Loucy (cell line): ENCODE measurements at regions not wholly inside any gene's neighbourhood (a gene's known extent, or its start where the extent isn't known, plus 50 kb on each side); places are given as distances from the start of the nearest gene placed in this dataset.

Experiments
- H2AFZ ChIP-seq: fragments of 200-600 bp; sonication (generic); 2 replicates; pipeline ENCODE4 v1.6.0; 2016; ENCODE audit warnings: antibody characterized with exemption, mild to moderate bottlenecking, low read length, moderate library complexity
- H3F3A ChIP-seq: fragments of 200-600 bp; 2 replicates; pipeline ENCODE4 v1.6.0; 2016; ENCODE audit warnings: antibody characterized with exemption, low read depth, mild to moderate bottlenecking
- H3K27me3 ChIP-seq: fragments of 200-600 bp; sonication (generic); 2 replicates; pipeline ENCODE4 v1.6.1; 2014; ENCODE audit warnings: low read length, mild to moderate bottlenecking; ENCODE audit not compliant: insufficient read depth, poor library complexity, severe bottlenecking
- H3K36me3 ChIP-seq: fragments of 200-600 bp; sonication (generic); 2 replicates; pipeline ENCODE4 v1.6.1; 2016; ENCODE audit warnings: low read length; ENCODE audit not compliant: insufficient read depth
- H3K4me1 ChIP-seq: fragments of 200-600 bp; sonication (generic); 2 replicates; pipeline ENCODE4 v1.5.1; 2014; ENCODE audit warnings: low read length, mild to moderate bottlenecking; ENCODE audit not compliant: insufficient read depth, poor library complexity, severe bottlenecking
- H3K4me2 ChIP-seq: fragments of 200-600 bp; sonication (generic); 2 replicates; pipeline ENCODE4 v1.6.0; 2014; ENCODE audit warnings: antibody characterized with exemption, low read length, low read depth, mild to moderate bottlenecking; ENCODE audit not compliant: poor library complexity, severe bottlenecking
- H3K4me3 ChIP-seq: fragments of 200-600 bp; sonication (generic); 2 replicates; pipeline ENCODE4 v1.5.1; 2014; ENCODE audit warnings: low read length, mild to moderate bottlenecking, mixed read lengths; ENCODE audit not compliant: poor library complexity, severe bottlenecking
- H3K79me2 ChIP-seq: fragments of 200-600 bp; sonication (generic); 2 replicates; pipeline ENCODE4 v1.6.1; 2014; ENCODE audit warnings: low read length; ENCODE audit not compliant: insufficient read depth
- H3K9ac ChIP-seq: fragments of 200-600 bp; sonication (generic); 2 replicates; pipeline ENCODE4 v1.6.0; 2014; ENCODE audit warnings: mild to moderate bottlenecking, low read depth, low read length, moderate library complexity; ENCODE audit not compliant: poor library complexity, severe bottlenecking
- H3K9me2 ChIP-seq: fragments of 200-600 bp; sonication (generic); replicated peaks from 2 replicates; pipeline ENCODE4 v1.6.1; 2016; ENCODE audit warnings: low read depth, low read length, mixed read lengths
- H3K9me3 ChIP-seq: fragments of 200-600 bp; sonication (generic); 2 replicates; pipeline ENCODE4 v1.6.1; 2014; ENCODE audit warnings: mild to moderate bottlenecking, antibody characterized with exemption, low read length, low read depth; ENCODE audit not compliant: insufficient read depth
- H4K20me1 ChIP-seq: fragments of 200-600 bp; sonication (generic); 2 replicates; pipeline ENCODE4 v1.6.0; 2014; ENCODE audit warnings: antibody characterized with exemption, low read length, mild to moderate bottlenecking; ENCODE audit not compliant: insufficient read depth, poor library complexity, severe bottlenecking
- EZH2phosphoT487 ChIP-seq: fragments of 200-600 bp; IDR thresholded peaks from 2 replicates; pipeline ENCODE4 v1.6.1; 2018; ENCODE audit warnings: antibody characterized with exemption, mild to moderate bottlenecking, moderate library complexity, borderline replicate concordance
- TF ChIP-seq, protein P1 (sequence below): fragments of 200-600 bp; sonication (generic); conservative IDR thresholded peaks from 2 replicates; pipeline ENCODE4 v1.5.1; 2014; ENCODE audit warnings: mild to moderate bottlenecking, antibody characterized with exemption, low read length

DNA sequence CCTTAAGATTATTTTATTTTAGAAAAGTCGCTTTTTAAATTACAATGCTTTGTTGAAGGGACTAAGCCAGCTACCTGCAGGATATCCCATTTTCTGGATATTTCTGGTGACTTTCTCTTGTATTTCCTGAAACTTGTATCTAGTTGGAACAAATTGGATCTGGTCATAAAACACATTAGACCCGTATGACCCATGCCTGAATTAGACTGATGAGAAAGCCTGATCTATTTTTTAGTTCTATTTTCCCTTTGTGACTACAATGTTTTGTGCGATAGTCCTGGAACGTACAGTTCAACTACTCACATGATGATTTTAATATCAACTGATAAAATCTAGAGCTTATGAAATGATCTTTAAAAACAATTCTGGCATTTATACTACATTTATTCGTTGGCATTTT, 151.8 kb downstream of the RHOU start:
- Histone ChIP-seq H2AFZ (no peak overlapping the region), H3K9me2 (no peaks in the 10 kb centered on the region), H3K9me3 (0 out of 2 replicates have a peak, but pooled peaks cover 6% of the 10 kb centered on the region), H3K4me3 (no peak overlapping the region), H3K27me3 (no peaks in the 10 kb centered on the region), H3F3A (no peaks in the 10 kb centered on the region), H4K20me1 (no peaks in the 10 kb centered on the region), H3K9ac (no peak overlapping the region), H3K4me1 (no peaks in the 10 kb centered on the region), H3K79me2 (no peaks in the 10 kb centered on the region), H3K36me3 (no peaks in the 10 kb centered on the region), H3K4me2 (no peak overlapping the region)
- TF ChIP-seq EZH2phosphoT487 = no peak
- TF ChIP-seq, protein P1, sequence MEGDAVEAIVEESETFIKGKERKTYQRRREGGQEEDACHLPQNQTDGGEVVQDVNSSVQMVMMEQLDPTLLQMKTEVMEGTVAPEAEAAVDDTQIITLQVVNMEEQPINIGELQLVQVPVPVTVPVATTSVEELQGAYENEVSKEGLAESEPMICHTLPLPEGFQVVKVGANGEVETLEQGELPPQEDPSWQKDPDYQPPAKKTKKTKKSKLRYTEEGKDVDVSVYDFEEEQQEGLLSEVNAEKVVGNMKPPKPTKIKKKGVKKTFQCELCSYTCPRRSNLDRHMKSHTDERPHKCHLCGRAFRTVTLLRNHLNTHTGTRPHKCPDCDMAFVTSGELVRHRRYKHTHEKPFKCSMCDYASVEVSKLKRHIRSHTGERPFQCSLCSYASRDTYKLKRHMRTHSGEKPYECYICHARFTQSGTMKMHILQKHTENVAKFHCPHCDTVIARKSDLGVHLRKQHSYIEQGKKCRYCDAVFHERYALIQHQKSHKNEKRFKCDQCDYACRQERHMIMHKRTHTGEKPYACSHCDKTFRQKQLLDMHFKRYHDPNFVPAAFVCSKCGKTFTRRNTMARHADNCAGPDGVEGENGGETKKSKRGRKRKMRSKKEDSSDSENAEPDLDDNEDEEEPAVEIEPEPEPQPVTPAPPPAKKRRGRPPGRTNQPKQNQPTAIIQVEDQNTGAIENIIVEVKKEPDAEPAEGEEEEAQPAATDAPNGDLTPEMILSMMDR = no peak

DNA sequence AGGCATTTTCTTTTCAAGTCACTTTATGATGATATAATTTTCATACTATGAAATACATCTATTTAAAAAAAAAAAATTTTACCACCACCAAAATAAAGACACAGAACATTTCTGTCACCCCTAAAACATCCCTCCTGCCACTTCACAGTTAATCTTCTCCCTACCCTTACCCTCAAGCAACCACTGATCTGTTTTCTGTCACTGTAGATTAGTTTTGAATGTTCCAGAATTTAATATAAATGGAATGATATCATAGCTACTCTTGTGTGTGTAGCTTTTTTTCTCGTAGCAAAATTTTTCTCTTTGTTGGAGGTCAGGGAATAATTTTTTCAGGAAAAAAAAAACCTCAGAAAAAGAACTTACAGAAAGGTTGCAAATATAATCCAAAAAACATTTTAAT, 152.7 kb downstream of the RHOU start:
- Histone ChIP-seq H3K79me2 (no peaks in the 10 kb centered on the region), H3K4me1 (no peaks in the 10 kb centered on the region), H2AFZ (no peak overlapping the region), H3K4me3 (no peak overlapping the region), H3K4me2 (no peak overlapping the region), H3K9me3 (0 out of 2 replicates have a peak, but pooled peaks cover 6% of the 10 kb centered on the region), H3K9ac (no peak overlapping the region), H3F3A (no peaks in the 10 kb centered on the region), H3K27me3 (no peaks in the 10 kb centered on the region), H4K20me1 (no peaks in the 10 kb centered on the region), H3K9me2 (no peaks in the 10 kb centered on the region), H3K36me3 (no peaks in the 10 kb centered on the region)
- TF ChIP-seq, protein P1 = no peak
- no peak for TF ChIP-seq EZH2phosphoT487

DNA sequence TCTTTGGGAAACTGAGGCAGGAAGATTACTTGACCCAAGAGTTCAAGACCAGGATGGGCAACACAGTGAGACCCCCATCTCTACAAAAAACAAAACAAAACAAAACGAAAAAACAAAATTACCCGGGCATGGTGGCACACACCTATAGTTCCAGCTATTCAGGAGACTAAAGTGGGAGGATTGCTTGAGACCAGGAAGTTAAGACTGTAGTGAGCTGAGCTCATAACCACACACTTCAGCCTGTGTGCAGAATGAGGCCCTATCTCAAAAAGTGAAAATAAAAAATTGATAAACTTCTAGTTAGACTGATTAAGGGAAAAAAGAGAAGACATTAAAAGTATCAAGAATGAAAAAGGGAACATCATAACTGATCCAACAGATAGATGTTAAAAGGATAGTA, 154.0 kb downstream of the RHOU start:
- H3K36me3 ChIP-seq = no peaks in the 10 kb centered on the region
- H3K27me3 ChIP-seq = no peaks in the 10 kb centered on the region

More for the DNA sequence above, 154.0 kb downstream of the RHOU start:
- no peaks in the 10 kb centered on the region for H3K4me1 ChIP-seq
- H2AFZ ChIP-seq = no peak overlapping the region
- H3K79me2 ChIP-seq = no peaks in the 10 kb centered on the region
- no peaks in the 10 kb centered on the region for H3K9me2 ChIP-seq
- H3K9me3 ChIP-seq = 0 out of 2 replicates have a peak, but pooled peaks cover 3% of the 10 kb centered on the region
- no peak for TF ChIP-seq EZH2phosphoT487
- TF ChIP-seq, protein P1 = no peak
- H3F3A ChIP-seq = no peaks in the 10 kb centered on the region
- no peak overlapping the region for H3K9ac ChIP-seq
- no peaks in the 10 kb centered on the region for H4K20me1 ChIP-seq
- H3K4me2 ChIP-seq = no peak overlapping the region
- H3K4me3 ChIP-seq = no peak overlapping the region
